Uterus (tissue), 3 donors: ENCODE measurements at regions not wholly inside any gene's neighbourhood (a gene's known extent, or its start where the extent isn't known, plus 50 kb on each side); places are given as distances from the start of the nearest gene placed in this dataset.

Experiments used
- DNase-seq, 2 donors: peaks; one replicate each; pipeline ENCODE4 v3.0.0-alpha.2; 2019 to 2020
- H3K27ac ChIP-seq, 2 donors: fragments of 200-600 bp; sonication (generic); 1 replicate in 1 of 2; 2 replicates in 1 of 2; pipeline ENCODE4 v1.5.1; 2016 to 2018
- H3K27me3 ChIP-seq, 2 donors: fragments of 200-600 bp; sonication (generic); one replicate each; pipeline ENCODE4 v1.5.1; 2018 to 2019; ENCODE audit warnings: control low read depth in 1 of 2
- H3K36me3 ChIP-seq, 2 donors: fragments of 200-600 bp; sonication (generic); one replicate each; pipeline ENCODE4 v1.5.1; 2019; ENCODE audit warnings: control low read depth in 1 of 2
- H3K4me1 ChIP-seq, 2 donors: fragments of 200-600 bp; sonication (generic); one replicate each; pipeline ENCODE4 v1.5.1; 2018 to 2019; ENCODE audit warnings: control low read depth in 1 of 2
- H3K4me3 ChIP-seq, 2 donors: fragments of 200-600 bp; sonication (generic); 1 replicate in 1 of 2; 2 replicates in 1 of 2; pipeline ENCODE4 v1.5.1; 2018 to 2019; ENCODE audit warnings: mild to moderate bottlenecking in 1 of 2
- H3K9me3 ChIP-seq, 2 donors: fragments of 200-600 bp; sonication (generic); one replicate each; pipeline ENCODE4 v1.5.1; 2019; ENCODE audit warnings: control low read depth in 1 of 2
- CTCF ChIP-seq, 4 experiments: fragments of 200-600 bp in 2 of 4; fragments of 450-650 bp in 2 of 4; sonication (generic) in 2 of 4; IDR thresholded peaks; one replicate each; pipeline ENCODE4 v1.5.1; 2016 to 2019; ENCODE audit warnings: antibody characterized with exemption in 4 of 4, mild to moderate bottlenecking in 2 of 4, moderate library complexity in 1 of 4
- POLR2A ChIP-seq, 2 donors: fragments of 450-650 bp; IDR thresholded peaks; one replicate each; pipeline ENCODE4 v1.6.1; 2016; ENCODE audit warnings: antibody characterized with exemption in 2 of 2, mild to moderate bottlenecking in 1 of 2, moderate library complexity in 1 of 2
- intact Hi-C: fragments of 100-400 bp; cut with DNase I; formaldehyde crosslinking; loops from one replicate; pipeline ENCODE4 v1.15.1; 2023; ENCODE audit warnings: low total_unique reads
- donor health status: DM: yes; HTN: yes; CAD: no.

- intact Hi-C loops: no loop called here
- Histone ChIP-seq H3K27me3 (no peaks in the 10 kb centered on the region), H3K36me3 (no peaks in the 10 kb centered on the region), H3K9me3 (no peaks in the 10 kb centered on the region), H3K27ac (no peak overlapping the region), H3K4me1 (no peaks in the 10 kb centered on the region), H3K4me3 (no peak overlapping the region)
- DNase-seq: no peak
- no peak for TF ChIP-seq CTCF (IDR thresholded peaks at IDR 0.05)
- TF ChIP-seq POLR2A (IDR thresholded peaks at IDR 0.05): no peak
Measured at GRCh38 chr1:157279138-157279801, 141.1 kb upstream of the ETV3 start.

GRCh38 chr1:157278383-157279137, 140.4 kb upstream of the ETV3 start:
- Histone ChIP-seq H3K27ac (no peak overlapping the region), H3K27me3 (no peaks in the 10 kb centered on the region), H3K36me3 (no peaks in the 10 kb centered on the region), H3K9me3 (no peaks in the 10 kb centered on the region), H3K4me1 (no peaks in the 10 kb centered on the region), H3K4me3 (no peak overlapping the region)
- TF ChIP-seq POLR2A (IDR thresholded peaks at IDR 0.05) (no peak), CTCF (IDR thresholded peaks at IDR 0.05) (no peak)
- no peak for DNase-seq
- intact Hi-C loops: no loop called here

GRCh38 chr1:157277913-157278312, 139.7 kb upstream of the ETV3 start:
- no peak overlapping the region for H3K4me3 ChIP-seq
- intact Hi-C loops: no loop called here
- no peaks in the 10 kb centered on the region for H3K4me1 ChIP-seq
- H3K27me3 ChIP-seq: no peaks in the 10 kb centered on the region
- no peak for DNase-seq
- H3K36me3 ChIP-seq: no peaks in the 10 kb centered on the region
- H3K9me3 ChIP-seq: no peaks in the 10 kb centered on the region
- no peak for TF ChIP-seq CTCF (IDR thresholded peaks at IDR 0.05)
- TF ChIP-seq POLR2A (IDR thresholded peaks at IDR 0.05): no peak
- no peak overlapping the region for H3K27ac ChIP-seq

GRCh38 chr1:157277281-157277680, 139.1 kb upstream of the ETV3 start:
- no peaks in the 10 kb centered on the region for H3K27me3 ChIP-seq
- no peak overlapping the region for H3K27ac ChIP-seq
- no peaks in the 10 kb centered on the region for H3K9me3 ChIP-seq
- no peaks in the 10 kb centered on the region for H3K4me1 ChIP-seq
- H3K36me3 ChIP-seq: no peaks in the 10 kb centered on the region
- TF ChIP-seq POLR2A (IDR thresholded peaks at IDR 0.05) (no peak), CTCF (IDR thresholded peaks at IDR 0.05) (no peak)
- H3K4me3 ChIP-seq: no peak overlapping the region
- intact Hi-C loops: no loop called here
- no peak for DNase-seq
